ENCODE measurements at regions not wholly inside any gene's neighbourhood (a gene's known extent, or its start where the extent isn't known, plus 50 kb on each side); places are given as distances from the start of the nearest gene placed in this dataset.
A peak's percentile ranks its signal among the peaks of the same experiment; 100 is the strongest.
"Not testable (repeated sequence)": the region's sequence is repeated elsewhere in the genome, so short reads cannot be mapped to it uniquely, and the experiment has no call there.

DNA sequence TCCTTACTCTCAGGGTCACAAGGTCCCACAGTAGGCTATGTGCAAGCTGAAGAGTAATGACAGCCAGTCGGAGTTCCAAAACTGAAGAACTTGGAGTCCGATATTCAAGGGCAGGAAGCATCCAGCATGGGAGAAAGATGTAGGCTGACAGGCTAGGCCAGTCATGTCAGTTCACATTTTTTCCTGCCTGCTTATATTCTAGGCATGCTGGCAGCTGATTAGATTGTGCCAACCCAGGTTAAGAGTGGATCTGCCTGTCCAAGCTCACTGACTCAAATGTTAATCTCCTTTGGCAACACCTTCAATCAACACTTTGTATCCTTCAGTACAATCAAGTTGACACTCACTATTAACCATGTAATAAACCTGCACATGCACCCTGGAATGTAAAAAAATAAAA lies 960.9 kb upstream of the HS3ST1 start:
- DNase-seq (ENCODE audit: low read depth): no peak
- H3K4me3 ChIP-seq (ENCODE audit: low read depth, low read length): no peak overlapping the region
- TF ChIP-seq, protein P1, sequence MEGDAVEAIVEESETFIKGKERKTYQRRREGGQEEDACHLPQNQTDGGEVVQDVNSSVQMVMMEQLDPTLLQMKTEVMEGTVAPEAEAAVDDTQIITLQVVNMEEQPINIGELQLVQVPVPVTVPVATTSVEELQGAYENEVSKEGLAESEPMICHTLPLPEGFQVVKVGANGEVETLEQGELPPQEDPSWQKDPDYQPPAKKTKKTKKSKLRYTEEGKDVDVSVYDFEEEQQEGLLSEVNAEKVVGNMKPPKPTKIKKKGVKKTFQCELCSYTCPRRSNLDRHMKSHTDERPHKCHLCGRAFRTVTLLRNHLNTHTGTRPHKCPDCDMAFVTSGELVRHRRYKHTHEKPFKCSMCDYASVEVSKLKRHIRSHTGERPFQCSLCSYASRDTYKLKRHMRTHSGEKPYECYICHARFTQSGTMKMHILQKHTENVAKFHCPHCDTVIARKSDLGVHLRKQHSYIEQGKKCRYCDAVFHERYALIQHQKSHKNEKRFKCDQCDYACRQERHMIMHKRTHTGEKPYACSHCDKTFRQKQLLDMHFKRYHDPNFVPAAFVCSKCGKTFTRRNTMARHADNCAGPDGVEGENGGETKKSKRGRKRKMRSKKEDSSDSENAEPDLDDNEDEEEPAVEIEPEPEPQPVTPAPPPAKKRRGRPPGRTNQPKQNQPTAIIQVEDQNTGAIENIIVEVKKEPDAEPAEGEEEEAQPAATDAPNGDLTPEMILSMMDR (IDR thresholded peaks at IDR 0.05; ENCODE audit: insufficient read depth, low read length): no peak

DNA sequence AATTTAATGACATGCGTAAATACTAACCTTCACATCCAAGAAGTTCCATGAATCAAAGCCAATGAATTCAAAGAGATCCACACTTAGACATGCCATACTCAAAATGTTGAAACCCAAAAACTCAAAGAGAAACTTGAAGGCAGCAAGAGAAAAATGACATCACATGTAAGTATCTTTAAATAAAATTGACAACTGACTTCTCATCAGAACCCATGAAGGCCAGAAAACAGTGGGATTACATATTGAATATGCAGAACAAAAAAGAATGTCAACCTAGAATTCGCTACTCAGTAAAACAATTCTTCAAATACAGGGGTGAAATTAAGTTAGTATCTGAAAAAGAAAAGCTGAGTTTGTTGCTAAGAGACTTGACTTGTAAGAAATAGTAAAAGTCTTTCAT lies 953.9 kb upstream of the HS3ST1 start:
- TF ChIP-seq, protein P1 (IDR thresholded peaks at IDR 0.05; ENCODE audit: insufficient read depth, low read length): no peak
- DNase-seq (ENCODE audit: low read depth): no peak
- H3K4me3 ChIP-seq (ENCODE audit: low read depth, low read length): no peak overlapping the region

DNA sequence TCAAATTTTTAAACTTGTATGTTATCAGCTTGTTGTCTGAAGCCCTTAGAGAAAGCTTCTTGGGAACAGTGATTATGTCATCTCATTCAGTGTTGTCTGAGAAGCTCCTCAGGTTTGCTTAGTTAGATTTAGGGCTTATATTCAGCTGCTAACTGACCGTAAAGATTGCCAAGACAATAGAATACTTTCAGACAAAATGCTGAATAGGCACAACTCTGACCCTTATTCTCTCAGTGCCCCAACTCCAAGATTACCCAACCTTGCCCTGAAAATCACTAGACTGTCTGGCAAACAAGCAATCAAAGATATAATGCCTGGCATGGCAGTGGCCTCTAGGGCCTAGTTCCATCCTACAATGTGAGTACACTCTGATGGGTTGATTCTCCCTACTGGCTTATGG lies 950.5 kb upstream of the HS3ST1 start:
- TF ChIP-seq, protein P1 (IDR thresholded peaks at IDR 0.05; ENCODE audit: insufficient read depth, low read length): no peak
- no peak overlapping the region for H3K4me3 ChIP-seq (ENCODE audit: low read depth, low read length)
- DNase-seq (ENCODE audit: low read depth): no peak

DNA sequence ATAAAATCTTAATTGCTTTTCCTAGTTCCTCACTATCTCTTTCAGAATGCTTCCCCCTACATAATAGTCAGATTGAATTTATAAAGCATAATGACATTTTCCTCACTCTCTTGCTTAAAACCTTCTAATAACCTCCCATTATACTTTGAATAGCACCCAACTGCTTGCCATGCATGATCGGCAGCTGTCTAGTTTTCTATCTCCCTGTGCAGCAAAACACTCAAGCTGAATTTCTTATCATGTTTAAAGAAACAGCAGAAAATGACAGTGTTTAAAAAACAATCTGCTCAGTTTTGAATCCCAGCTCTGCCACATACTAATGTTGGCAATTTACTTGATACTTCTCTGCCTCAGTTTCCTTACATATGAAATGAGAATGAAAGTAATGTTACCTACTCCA lies 947.1 kb upstream of the HS3ST1 start:
- TF ChIP-seq, protein P1 (IDR thresholded peaks at IDR 0.05; ENCODE audit: insufficient read depth, low read length): no peak
- no peak for DNase-seq (ENCODE audit: low read depth)
- H3K4me3 ChIP-seq (ENCODE audit: low read depth, low read length): no peak overlapping the region

DNA sequence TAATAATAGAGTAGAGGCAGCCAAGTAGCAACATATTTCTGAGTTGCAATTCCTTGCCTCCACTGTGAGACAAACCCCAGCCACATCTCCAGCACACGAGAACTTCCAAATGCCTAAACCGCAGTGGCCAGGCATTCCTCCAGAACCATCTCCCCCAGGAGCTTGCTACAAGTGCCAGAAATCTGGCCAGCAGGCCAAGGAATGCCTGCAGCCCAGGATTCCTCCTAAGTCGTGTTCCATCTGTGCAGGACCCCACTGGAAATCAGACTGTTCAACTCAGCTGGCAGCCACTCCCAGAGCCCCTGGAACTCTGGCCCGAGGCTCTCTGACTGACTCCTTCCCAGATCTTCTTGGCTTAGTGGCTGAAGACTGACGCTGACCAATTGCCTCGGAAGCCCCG lies 937.2 kb upstream of the HS3ST1 start:
- DNase-seq (ENCODE audit: low read depth): peak; percentile 64
- H3K4me3 ChIP-seq (ENCODE audit: low read depth, low read length): not testable (repeated sequence)

DNA sequence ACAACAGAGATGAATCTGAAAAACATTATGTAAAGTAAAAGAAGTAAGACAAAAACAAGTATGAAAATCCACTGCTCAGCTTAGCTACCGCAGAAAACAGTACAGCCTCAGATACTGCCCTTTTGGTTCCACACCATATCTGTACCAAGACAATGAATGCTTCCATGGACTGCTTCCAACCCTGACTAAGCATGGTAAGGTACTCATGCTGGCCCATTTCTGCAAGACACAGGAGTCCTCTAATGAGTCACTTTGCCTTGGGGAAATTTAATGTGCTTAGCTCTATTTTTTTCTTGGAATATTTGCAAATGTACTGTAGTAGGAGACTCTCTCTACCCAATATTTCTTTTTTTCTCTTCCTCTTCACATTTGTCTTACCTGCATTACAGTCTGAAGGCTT lies 931.7 kb upstream of the HS3ST1 start:
- TF ChIP-seq, protein P1 (IDR thresholded peaks at IDR 0.05; ENCODE audit: insufficient read depth, low read length): no peak
- no peak overlapping the region for H3K4me3 ChIP-seq (ENCODE audit: low read depth, low read length)
- peak; percentile 53 for DNase-seq (ENCODE audit: low read depth)

DNA sequence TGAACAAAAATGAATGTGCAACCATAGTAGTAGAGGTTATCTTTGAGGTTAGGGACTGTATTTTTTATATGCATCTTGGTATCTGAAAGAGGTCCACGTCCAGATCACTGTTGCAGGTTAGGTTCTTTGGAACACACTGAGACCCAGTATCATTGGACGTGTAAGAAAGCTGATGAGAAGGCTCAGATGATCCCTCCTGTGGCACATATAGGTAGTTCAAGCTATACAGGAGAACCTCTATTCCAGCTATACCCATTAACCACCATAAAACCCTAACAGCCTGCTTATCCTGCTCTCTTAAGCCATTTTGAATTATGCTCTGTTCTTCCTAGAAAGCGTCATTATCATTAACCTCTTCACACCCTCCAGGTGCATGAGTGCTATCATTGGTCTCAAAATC lies 930.7 kb upstream of the HS3ST1 start:
- DNase-seq (ENCODE audit: low read depth): no peak
- H3K4me3 ChIP-seq (ENCODE audit: low read depth, low read length): no peak overlapping the region
- TF ChIP-seq, protein P1 (IDR thresholded peaks at IDR 0.05; ENCODE audit: insufficient read depth, low read length): no peak

DNA sequence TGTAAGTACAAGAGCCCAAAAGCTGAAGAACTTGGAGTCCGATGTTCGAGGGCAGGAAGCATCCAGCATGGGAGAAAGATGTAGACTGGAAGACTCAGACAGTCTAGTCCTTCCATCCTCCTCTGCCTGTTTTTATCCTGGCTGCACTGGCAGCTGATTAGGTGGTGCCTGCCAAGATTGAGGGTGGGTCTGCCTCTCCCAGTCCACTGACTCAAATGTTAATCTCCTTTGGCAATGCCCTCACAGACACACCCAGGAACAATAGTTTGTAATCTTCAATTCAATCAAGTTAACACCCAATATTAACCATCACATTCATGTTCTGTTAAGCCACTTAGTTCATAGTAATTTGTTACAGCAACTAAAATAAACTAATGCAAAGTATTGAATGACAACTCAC lies 904.4 kb upstream of the HS3ST1 start:
- DNase-seq (ENCODE audit: low read depth): peak; percentile 10
- not testable (repeated sequence) for H3K4me3 ChIP-seq (ENCODE audit: low read depth, low read length)
